Astrocyte (in vitro differentiated cells and primary cell): ENCODE measurements at regions not wholly inside any gene's neighbourhood (a gene's known extent, or its start where the extent isn't known, plus 50 kb on each side); places are given as distances from the start of the nearest gene placed in this dataset.

Experiments
- DNase-seq: peaks from one replicate; pipeline ENCODE4 v3.0.0-alpha.2; 2010; ENCODE audit warnings: low read depth
- FAIRE-seq: peaks from 2 replicates; lab custom pipeline; 2011; peaks lifted over from hg19 to GRCh38; lab: Jason Lieb, UNC
- H2AFZ ChIP-seq: 2 replicates; pipeline ENCODE4 v1.6.0; 2012; ENCODE audit warnings: low read depth, low read length, inconsistent platforms
- H3K27ac ChIP-seq: 2 replicates; pipeline ENCODE4 v1.5.1; 2011; ENCODE audit warnings: low read depth, low read length, inconsistent platforms
- H3K27me3 ChIP-seq: 2 replicates; pipeline ENCODE4 v1.6.0; 2011; ENCODE audit warnings: low read length, inconsistent platforms; ENCODE audit not compliant: insufficient read depth
- H3K36me3 ChIP-seq: 2 replicates; pipeline ENCODE4 v1.5.1; 2011; ENCODE audit warnings: low read length, inconsistent platforms; ENCODE audit not compliant: insufficient read depth
- H3K4me1 ChIP-seq: 2 replicates; pipeline ENCODE4 v1.5.1; 2011; ENCODE audit warnings: low read length, inconsistent platforms; ENCODE audit not compliant: insufficient read depth
- H3K4me2 ChIP-seq: 2 replicates; pipeline ENCODE4 v1.6.0; 2012; ENCODE audit warnings: low read length, inconsistent platforms
- H3K4me3 ChIP-seq: 2 replicates; pipeline ENCODE4 v1.5.1; 2011; ENCODE audit warnings: low read depth, mild to moderate bottlenecking, low read length, inconsistent platforms; ENCODE audit not compliant: insufficient read depth
- H3K79me2 ChIP-seq: 2 replicates; pipeline ENCODE4 v1.6.0; 2012; ENCODE audit warnings: mild to moderate bottlenecking, low read length, inconsistent platforms; ENCODE audit not compliant: insufficient read depth
- H3K9ac ChIP-seq: 2 replicates; pipeline ENCODE4 v1.6.0; 2012; ENCODE audit warnings: mild to moderate bottlenecking, low read length, inconsistent platforms
- H3K9me3 ChIP-seq: 2 replicates; pipeline ENCODE4 v1.5.1; 2012; ENCODE audit warnings: low read depth, mild to moderate bottlenecking, low read length, inconsistent platforms; ENCODE audit not compliant: insufficient read depth
- H4K20me1 ChIP-seq: 2 replicates; pipeline ENCODE4 v1.6.0; 2012; ENCODE audit warnings: low read length, inconsistent platforms; ENCODE audit not compliant: insufficient read depth
- H3K27ac Mint-ChIP-seq: one replicate; pipeline ENCODE4 v1.8.0; 2021; ENCODE audit warnings: mild to moderate bottlenecking, mixed read lengths; ENCODE audit not compliant: unreplicated experiment
- H3K27me3 Mint-ChIP-seq: one replicate; pipeline ENCODE4 v1.8.0; 2021; ENCODE audit warnings: low read depth, mixed read lengths; ENCODE audit not compliant: unreplicated experiment
- H3K36me3 Mint-ChIP-seq: one replicate; pipeline ENCODE4 v1.8.0; 2021; ENCODE audit warnings: low read depth, mixed read lengths; ENCODE audit not compliant: unreplicated experiment
- H3K4me1 Mint-ChIP-seq: one replicate; pipeline ENCODE4 v1.8.0; 2021; ENCODE audit warnings: low read depth, mixed read lengths; ENCODE audit not compliant: unreplicated experiment
- H3K4me3 Mint-ChIP-seq: one replicate; pipeline ENCODE4 v1.8.0; 2021; ENCODE audit warnings: mild to moderate bottlenecking, moderate library complexity, mixed read lengths; ENCODE audit not compliant: unreplicated experiment
- H3K9me3 Mint-ChIP-seq: one replicate; pipeline ENCODE4 v1.8.0; 2021; ENCODE audit warnings: mild to moderate bottlenecking, mixed read lengths; ENCODE audit not compliant: unreplicated experiment
- EZH2 ChIP-seq: IDR thresholded peaks from 2 replicates; pipeline ENCODE4 v1.6.1; 2012; ENCODE audit warnings: mild to moderate bottlenecking, low read length, inconsistent platforms; ENCODE audit not compliant: insufficient read depth
- TF ChIP-seq, protein P1 (sequence below): IDR thresholded peaks from 2 replicates; pipeline ENCODE4 v1.5.1; 2011; ENCODE audit warnings: low read depth, mild to moderate bottlenecking, inconsistent platforms, low read length, moderate library complexity; ENCODE audit not compliant: insufficient read depth

DNA sequence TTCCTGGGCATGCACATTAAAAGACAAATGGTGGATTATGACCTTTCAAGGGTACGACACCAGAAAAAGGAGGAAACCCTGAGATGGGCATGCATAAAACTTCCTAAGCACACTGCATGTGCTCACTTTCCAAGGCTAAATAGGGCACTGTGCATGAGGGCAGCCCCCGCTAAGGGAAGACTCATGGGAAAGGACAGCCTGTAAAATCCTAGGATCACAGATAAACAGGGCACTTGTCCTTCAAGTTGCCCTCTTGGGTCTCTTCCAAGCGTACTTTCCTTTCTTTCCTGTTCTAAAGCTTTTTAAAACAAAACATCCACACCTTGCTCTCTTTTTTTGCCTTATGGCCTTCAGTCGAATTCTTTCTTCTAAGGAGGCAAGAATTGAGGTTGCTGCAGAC, 106.5 kb upstream of the SYNCRIP start:
- H3K27me3 Mint-ChIP-seq = peaks cover 1% of the 10 kb centered on the region
- DNase-seq = no peak
- H3K4me1 ChIP-seq = no peaks in the 10 kb centered on the region
- H3K9ac ChIP-seq = no peak overlapping the region
- no peak for TF ChIP-seq EZH2
- TF ChIP-seq, protein P1, sequence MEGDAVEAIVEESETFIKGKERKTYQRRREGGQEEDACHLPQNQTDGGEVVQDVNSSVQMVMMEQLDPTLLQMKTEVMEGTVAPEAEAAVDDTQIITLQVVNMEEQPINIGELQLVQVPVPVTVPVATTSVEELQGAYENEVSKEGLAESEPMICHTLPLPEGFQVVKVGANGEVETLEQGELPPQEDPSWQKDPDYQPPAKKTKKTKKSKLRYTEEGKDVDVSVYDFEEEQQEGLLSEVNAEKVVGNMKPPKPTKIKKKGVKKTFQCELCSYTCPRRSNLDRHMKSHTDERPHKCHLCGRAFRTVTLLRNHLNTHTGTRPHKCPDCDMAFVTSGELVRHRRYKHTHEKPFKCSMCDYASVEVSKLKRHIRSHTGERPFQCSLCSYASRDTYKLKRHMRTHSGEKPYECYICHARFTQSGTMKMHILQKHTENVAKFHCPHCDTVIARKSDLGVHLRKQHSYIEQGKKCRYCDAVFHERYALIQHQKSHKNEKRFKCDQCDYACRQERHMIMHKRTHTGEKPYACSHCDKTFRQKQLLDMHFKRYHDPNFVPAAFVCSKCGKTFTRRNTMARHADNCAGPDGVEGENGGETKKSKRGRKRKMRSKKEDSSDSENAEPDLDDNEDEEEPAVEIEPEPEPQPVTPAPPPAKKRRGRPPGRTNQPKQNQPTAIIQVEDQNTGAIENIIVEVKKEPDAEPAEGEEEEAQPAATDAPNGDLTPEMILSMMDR = no peak
- H2AFZ ChIP-seq = no peak overlapping the region
- H3K9me3 Mint-ChIP-seq = peaks cover 4% of the 10 kb centered on the region
- H3K79me2 ChIP-seq = no peaks in the 10 kb centered on the region
- H4K20me1 ChIP-seq = no peaks in the 10 kb centered on the region
- H3K27ac ChIP-seq = no peak overlapping the region
- H3K9me3 ChIP-seq = no peaks in the 10 kb centered on the region
- no peaks in the 10 kb centered on the region for H3K36me3 Mint-ChIP-seq
- no peak overlapping the region for H3K4me3 Mint-ChIP-seq
- H3K4me2 ChIP-seq = no peak overlapping the region
- H3K27me3 ChIP-seq = no peaks in the 10 kb centered on the region
- no peak overlapping the region for H3K27ac Mint-ChIP-seq
- H3K36me3 ChIP-seq = no peaks in the 10 kb centered on the region
- H3K4me1 Mint-ChIP-seq = no peaks in the 10 kb centered on the region
- no peak overlapping the region for H3K4me3 ChIP-seq
- no peak for FAIRE-seq

DNA sequence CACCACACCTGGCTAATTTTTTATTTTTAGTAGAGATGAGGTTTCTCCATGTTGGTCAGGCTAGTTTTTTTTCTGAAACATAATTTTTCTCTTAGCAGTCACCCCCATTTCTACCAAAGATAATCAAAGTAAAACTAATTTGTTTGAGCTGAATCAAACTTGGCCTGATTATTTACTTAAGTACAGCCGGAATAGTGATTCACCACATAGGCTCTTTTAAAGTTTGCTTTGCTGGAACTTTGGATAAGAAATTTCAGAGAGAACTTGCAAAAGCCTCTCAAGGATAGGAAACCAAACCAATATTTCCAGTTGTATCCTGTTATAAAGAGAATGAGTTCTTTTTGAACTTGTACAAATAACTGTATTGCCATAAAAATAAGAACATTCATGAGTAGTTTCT, 105.0 kb upstream of the SYNCRIP start:
- H3K4me3 Mint-ChIP-seq = no peak overlapping the region
- no peak overlapping the region for H2AFZ ChIP-seq

DNA sequence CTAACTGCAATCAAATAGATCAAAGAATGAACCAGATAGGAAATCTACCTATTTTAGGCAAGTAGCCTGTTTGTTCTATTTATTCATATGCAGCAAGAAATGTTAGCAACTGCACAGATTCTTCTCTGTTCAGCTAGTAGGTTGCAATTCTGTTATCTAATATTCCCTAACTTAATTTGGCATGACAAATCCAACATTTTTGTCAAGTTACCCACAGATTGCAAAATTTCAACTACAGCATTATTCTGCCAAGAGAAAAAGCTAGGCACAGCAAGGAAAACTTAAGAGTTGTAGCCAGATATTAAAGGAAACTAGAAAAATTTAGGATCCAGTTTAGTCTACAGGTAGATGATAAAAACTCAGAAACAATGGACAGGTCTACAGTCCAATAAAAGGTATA, 104.4 kb upstream of the SYNCRIP start:
- no peak for TF ChIP-seq EZH2
- TF ChIP-seq, protein P1 = no peak
- H3K79me2 ChIP-seq = no peaks in the 10 kb centered on the region
- peaks cover 7% of the 10 kb centered on the region for H3K9me3 Mint-ChIP-seq
- no peak overlapping the region for H3K9ac ChIP-seq
- no peaks in the 10 kb centered on the region for H3K4me1 Mint-ChIP-seq
- no peaks in the 10 kb centered on the region for H3K27me3 Mint-ChIP-seq
- H2AFZ ChIP-seq = no peak overlapping the region
- H3K27ac Mint-ChIP-seq = no peak overlapping the region
- no peak overlapping the region for H3K4me3 ChIP-seq
- no peak overlapping the region for H3K27ac ChIP-seq
- H3K4me1 ChIP-seq = no peaks in the 10 kb centered on the region
- FAIRE-seq (no peak), DNase-seq (peak; percentile 24)
- H3K36me3 Mint-ChIP-seq = no peaks in the 10 kb centered on the region
- H4K20me1 ChIP-seq = no peaks in the 10 kb centered on the region
- no peaks in the 10 kb centered on the region for H3K9me3 ChIP-seq
- H3K36me3 ChIP-seq = no peaks in the 10 kb centered on the region
- no peak overlapping the region for H3K4me3 Mint-ChIP-seq
- H3K27me3 ChIP-seq = no peaks in the 10 kb centered on the region
- no peak overlapping the region for H3K4me2 ChIP-seq

More for the DNA sequence above, 105.0 kb upstream of the SYNCRIP start:
- no peak for FAIRE-seq
- Histone ChIP-seq H3K4me1 (no peaks in the 10 kb centered on the region), H3K4me3 (no peak overlapping the region), H4K20me1 (no peaks in the 10 kb centered on the region), H3K27ac (no peak overlapping the region), H3K4me2 (peak overlapping the region; percentile 29), H3K9me3 (no peaks in the 10 kb centered on the region), H3K79me2 (no peaks in the 10 kb centered on the region), H3K9ac (no peak overlapping the region), H3K27me3 (no peaks in the 10 kb centered on the region), H3K36me3 (no peaks in the 10 kb centered on the region)
- H3K36me3 Mint-ChIP-seq = no peaks in the 10 kb centered on the region
- H3K9me3 Mint-ChIP-seq = peaks cover 5% of the 10 kb centered on the region
- DNase-seq = peak; percentile 62
- H3K27me3 Mint-ChIP-seq = no peaks in the 10 kb centered on the region
- no peaks in the 10 kb centered on the region for H3K4me1 Mint-ChIP-seq
- H3K27ac Mint-ChIP-seq = no peak overlapping the region
- no peak for TF ChIP-seq EZH2
- TF ChIP-seq, protein P1 = no peak
